ENCODE measurements at regions not wholly inside any gene's neighbourhood (a gene's known extent, or its start where the extent isn't known, plus 50 kb on each side); places are given as distances from the start of the nearest gene placed in this dataset.

GRCh38 chr6:22821664-22822320 lies 252.4 kb downstream of the HDGFL1 start:
- intact Hi-C loops (cut with DNase I): no loop called here
- Histone ChIP-seq H3K27ac (no peak overlapping the region), H3K9me3 (no peaks in the 10 kb centered on the region), H3K36me3 (no peaks in the 10 kb centered on the region), H3K4me1 (no peaks in the 10 kb centered on the region), H3K4me3 (no peak overlapping the region), H3K27me3 (no peaks in the 10 kb centered on the region)
- no peak for TF ChIP-seq EP300 (IDR thresholded peaks at IDR 0.05)
- TF ChIP-seq CTCF (IDR thresholded peaks at IDR 0.05): no peak
- TF ChIP-seq POLR2A (IDR thresholded peaks at IDR 0.05): no peak
- no peak for TF ChIP-seq POLR2AphosphoS5 (IDR thresholded peaks at IDR 0.05)
- WGBS, 2 donors: 53 to 81% methylated on average over 3 of the region's 3 CpGs
- DNase-seq: no peak

GRCh38 chr6:22825210-22825609 lies 255.8 kb downstream of the HDGFL1 start:
- TF ChIP-seq POLR2AphosphoS5 (IDR thresholded peaks at IDR 0.05) (no peak), POLR2A (IDR thresholded peaks at IDR 0.05) (no peak), CTCF (IDR thresholded peaks at IDR 0.05) (no peak), EP300 (IDR thresholded peaks at IDR 0.05) (no peak)
- H3K4me3 ChIP-seq: no peak overlapping the region
- peaks cover 0 to 16% (median 12%) of the 10 kb centered on the region in 4 donors for H3K4me1 ChIP-seq
- H3K36me3 ChIP-seq: no peaks in the 10 kb centered on the region
- no peak overlapping the region for H3K27ac ChIP-seq
- DNase-seq: no peak
- no peaks in the 10 kb centered on the region for H3K27me3 ChIP-seq
- H3K9me3 ChIP-seq: no peaks in the 10 kb centered on the region
- WGBS, 2 donors: 46 to 65% methylated on average over 3 of the region's 3 CpGs
- intact Hi-C loops (cut with DNase I): no loop called here

GRCh38 chr6:22826961-22827360 lies 257.6 kb downstream of the HDGFL1 start:
- Histone ChIP-seq H3K36me3 (no peaks in the 10 kb centered on the region), H3K9me3 (no peaks in the 10 kb centered on the region), H3K27me3 (no peaks in the 10 kb centered on the region), H3K4me3 (no peak overlapping the region), H3K27ac (peak overlapping the region in 1 of 4 donors; percentile 77), H3K4me1 (peaks cover 0 to 16% (median 12%) of the 10 kb centered on the region in 4 donors)
- TF ChIP-seq POLR2AphosphoS5 (IDR thresholded peaks at IDR 0.05): no peak
- TF ChIP-seq EP300 (IDR thresholded peaks at IDR 0.05): no peak
- TF ChIP-seq CTCF (IDR thresholded peaks at IDR 0.05): no peak
- TF ChIP-seq POLR2A (IDR thresholded peaks at IDR 0.05): no peak
- intact Hi-C loops (cut with DNase I): no loop called here
- WGBS, 2 donors: 26 to 72% methylated on average over 2 of the region's 2 CpGs
- DNase-seq: no peak

GRCh38 chr6:22827760-22828159 lies 258.4 kb downstream of the HDGFL1 start:
- intact Hi-C loops (cut with DNase I): no loop called here
- TF ChIP-seq EP300 (IDR thresholded peaks at IDR 0.05) (no peak), POLR2A (IDR thresholded peaks at IDR 0.05) (no peak), CTCF (IDR thresholded peaks at IDR 0.05) (no peak), POLR2AphosphoS5 (IDR thresholded peaks at IDR 0.05) (no peak)
- Histone ChIP-seq H3K4me3 (no peak overlapping the region), H3K9me3 (no peaks in the 10 kb centered on the region), H3K27me3 (no peaks in the 10 kb centered on the region), H3K4me1 (peaks cover 0 to 16% (median 12%) of the 10 kb centered on the region in 4 donors), H3K27ac (peak overlapping the region in 2 of 4 donors; percentile 7 to 77), H3K36me3 (no peaks in the 10 kb centered on the region)
- no peak for DNase-seq
- WGBS, 2 donors: 19 to 52% methylated on average over 1 of the region's 1 CpG

Measured in sigmoid colon (tissue), 6 donors.